NB4 (cell line): ENCODE measurements at regions not wholly inside any gene's neighbourhood (a gene's known extent, or its start where the extent isn't known, plus 50 kb on each side); places are given as distances from the start of the nearest gene placed in this dataset.

Source experiments
- DNase-seq: peaks from one replicate; pipeline ENCODE4 v3.0.0; 2010; ENCODE audit warnings: low read depth
- H3K4me3 ChIP-seq: one replicate; pipeline ENCODE4 v1.5.1; 2011; ENCODE audit warnings: mild to moderate bottlenecking, low read depth, low read length, moderate library complexity
- MYC ChIP-seq: IDR thresholded peaks from 2 replicates; pipeline ENCODE4 v1.6.1; 2011; ENCODE audit warnings: low read depth, low read length
- POLR2A ChIP-seq: IDR thresholded peaks from 2 replicates; pipeline ENCODE4 v1.6.1; 2011; ENCODE audit warnings: mild to moderate bottlenecking; ENCODE audit not compliant: insufficient read length; ENCODE audit errors: extremely low read depth
- TF ChIP-seq, protein P1 (sequence below): IDR thresholded peaks from 2 replicates; pipeline ENCODE4 v1.6.1; 2011; ENCODE audit warnings: low read depth, low read length
- TF ChIP-seq, protein P2 (sequence below): IDR thresholded peaks from one replicate; pipeline ENCODE4 v1.5.1; 2012; ENCODE audit warnings: low read depth, low read length

DNA sequence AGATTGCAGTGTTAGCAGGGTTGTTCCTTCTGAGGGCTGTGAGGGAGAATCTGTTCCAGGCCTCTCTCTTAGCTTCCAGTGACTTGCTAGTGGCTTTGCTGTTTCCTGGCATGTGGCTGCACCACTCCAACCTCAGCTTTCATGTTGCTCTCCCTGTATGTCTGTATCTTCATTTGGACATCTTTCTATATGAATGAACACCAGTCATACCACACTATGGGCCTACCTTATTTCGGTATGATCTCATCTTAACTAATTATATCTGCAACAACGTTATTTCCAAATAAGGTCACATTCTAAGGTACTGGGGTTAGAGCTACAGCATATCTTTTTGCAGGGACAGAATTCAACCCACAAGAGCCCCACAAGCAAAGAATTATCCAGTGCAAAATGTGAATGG, 356.7 kb upstream of the UMPS start:
- TF ChIP-seq MYC, result no peak
- TF ChIP-seq, protein P1, sequence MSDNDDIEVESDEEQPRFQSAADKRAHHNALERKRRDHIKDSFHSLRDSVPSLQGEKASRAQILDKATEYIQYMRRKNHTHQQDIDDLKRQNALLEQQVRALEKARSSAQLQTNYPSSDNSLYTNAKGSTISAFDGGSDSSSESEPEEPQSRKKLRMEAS, result no peak
- H3K4me3 ChIP-seq, result no peak overlapping the region
- no peak for DNase-seq

DNA sequence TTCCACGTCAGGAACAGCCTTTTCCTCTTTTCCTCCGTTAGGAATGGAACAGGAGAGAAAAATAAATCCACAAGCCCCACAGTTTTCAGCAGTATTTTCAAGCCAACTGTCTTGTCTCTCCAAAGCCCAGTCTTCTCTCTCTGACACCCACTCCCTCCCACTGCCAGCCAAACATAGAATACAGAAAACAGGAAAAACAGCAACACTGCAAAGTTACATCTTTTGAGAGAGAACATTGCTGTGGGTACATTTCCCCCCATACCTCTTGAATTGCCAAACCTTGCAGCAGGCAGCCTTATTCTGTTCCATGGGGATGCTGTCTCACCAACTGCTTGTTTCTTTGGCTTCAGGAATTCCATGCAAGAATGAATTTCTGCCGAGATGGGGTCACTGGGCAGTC, 355.7 kb upstream of the UMPS start:
- TF ChIP-seq, protein P2, sequence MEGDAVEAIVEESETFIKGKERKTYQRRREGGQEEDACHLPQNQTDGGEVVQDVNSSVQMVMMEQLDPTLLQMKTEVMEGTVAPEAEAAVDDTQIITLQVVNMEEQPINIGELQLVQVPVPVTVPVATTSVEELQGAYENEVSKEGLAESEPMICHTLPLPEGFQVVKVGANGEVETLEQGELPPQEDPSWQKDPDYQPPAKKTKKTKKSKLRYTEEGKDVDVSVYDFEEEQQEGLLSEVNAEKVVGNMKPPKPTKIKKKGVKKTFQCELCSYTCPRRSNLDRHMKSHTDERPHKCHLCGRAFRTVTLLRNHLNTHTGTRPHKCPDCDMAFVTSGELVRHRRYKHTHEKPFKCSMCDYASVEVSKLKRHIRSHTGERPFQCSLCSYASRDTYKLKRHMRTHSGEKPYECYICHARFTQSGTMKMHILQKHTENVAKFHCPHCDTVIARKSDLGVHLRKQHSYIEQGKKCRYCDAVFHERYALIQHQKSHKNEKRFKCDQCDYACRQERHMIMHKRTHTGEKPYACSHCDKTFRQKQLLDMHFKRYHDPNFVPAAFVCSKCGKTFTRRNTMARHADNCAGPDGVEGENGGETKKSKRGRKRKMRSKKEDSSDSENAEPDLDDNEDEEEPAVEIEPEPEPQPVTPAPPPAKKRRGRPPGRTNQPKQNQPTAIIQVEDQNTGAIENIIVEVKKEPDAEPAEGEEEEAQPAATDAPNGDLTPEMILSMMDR, result no peak
- TF ChIP-seq, protein P1, result no peak
- TF ChIP-seq POLR2A (no peak), MYC (no peak)

DNA sequence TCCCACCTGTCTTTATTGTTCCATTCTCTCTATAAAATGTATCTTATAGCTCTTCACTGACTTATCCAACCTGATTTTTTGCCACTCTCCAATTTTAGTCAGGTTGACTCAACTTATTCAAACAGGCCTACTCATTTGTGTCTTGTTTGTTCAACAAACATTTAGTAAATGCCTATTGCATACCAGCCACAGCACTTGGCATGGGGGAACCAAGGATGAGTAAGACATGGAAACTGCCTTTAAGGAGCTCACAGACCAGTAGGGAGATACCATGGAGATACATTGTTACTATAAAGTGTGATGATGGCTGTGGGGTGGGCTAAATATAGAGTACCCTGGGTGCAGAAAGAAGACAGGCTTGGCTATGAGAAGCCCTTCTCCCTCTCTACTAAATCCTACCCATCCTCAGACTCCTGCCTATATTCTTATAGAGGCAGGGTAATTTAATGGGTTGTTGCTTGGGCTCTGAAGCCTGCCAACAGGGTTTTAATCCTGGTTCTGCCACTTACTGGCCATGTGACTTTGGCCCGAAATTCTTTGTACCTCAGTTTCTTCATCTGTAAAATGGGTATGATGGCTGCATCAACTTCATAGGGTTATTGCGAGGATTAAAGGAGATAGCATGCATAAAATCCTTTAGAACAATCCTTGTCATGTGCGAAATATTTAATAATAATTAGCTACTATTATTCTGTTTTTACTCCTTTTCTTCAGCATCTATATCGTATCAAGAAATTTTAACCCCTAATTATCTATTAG, 348.5 kb upstream of the UMPS start:
- no peak overlapping the region for H3K4me3 ChIP-seq
- TF ChIP-seq, protein P2, result no peak
- TF ChIP-seq, protein P1, result no peak
- TF ChIP-seq MYC (no peak), POLR2A (no peak)
- no peak for DNase-seq

More for the DNA sequence above, 355.7 kb upstream of the UMPS start:
- no peak overlapping the region for H3K4me3 ChIP-seq
- no peak for DNase-seq

DNA sequence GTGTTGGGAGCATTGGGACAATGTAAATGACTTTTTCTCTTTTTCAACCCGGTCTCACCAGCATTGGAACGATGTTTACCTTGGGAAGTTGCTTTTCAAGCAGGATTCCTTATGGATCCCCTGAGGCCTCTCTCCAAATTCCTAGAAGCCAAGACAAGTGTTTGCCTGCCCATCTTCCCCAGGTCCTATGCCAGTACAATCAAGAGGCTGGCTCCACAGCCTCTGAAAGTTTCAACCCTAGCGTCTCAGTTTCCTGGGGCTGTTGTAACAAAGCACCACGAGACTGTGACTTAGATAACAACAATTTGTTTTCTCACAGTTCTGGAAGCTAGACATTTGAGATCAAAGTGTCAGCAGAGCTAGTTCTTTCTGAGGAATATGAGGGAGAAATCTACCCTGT, 347.2 kb upstream of the UMPS start:
- TF ChIP-seq, protein P1, result no peak

DNA sequence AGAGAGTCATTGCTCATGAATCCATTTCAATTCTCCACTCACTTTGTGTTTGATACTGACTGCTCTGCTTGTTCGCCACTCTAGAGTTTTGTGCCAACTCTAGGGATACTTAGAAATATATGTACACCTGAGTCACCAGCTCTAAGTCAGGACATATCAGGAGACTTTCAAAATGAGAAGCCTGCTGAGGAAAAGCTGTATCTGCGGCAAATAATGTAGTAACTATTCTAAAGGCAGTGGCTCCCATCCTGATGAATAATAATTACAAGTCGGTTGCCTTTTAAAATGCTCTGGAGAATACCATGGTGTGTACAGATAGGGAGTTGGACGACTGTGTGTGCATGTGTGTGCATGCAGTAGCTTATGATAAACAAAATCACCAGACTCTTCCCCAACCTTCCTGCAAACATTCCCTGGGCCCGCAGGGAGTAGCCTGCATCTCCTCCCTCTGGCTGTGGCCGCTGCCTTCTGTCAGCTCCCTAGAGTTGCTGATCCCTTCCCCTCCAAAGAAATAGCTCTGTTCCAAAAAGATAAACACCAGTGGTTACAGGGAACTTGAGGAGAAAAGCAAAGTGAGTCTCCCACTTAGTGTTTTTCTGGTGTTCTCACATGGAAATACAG, 346.3 kb upstream of the UMPS start:
- no peak for TF ChIP-seq MYC
- TF ChIP-seq POLR2A, result no peak
- TF ChIP-seq, protein P1, result no peak
- TF ChIP-seq, protein P2, result no peak
- DNase-seq, result no peak
- H3K4me3 ChIP-seq, result no peak overlapping the region

More for the DNA sequence above, 347.2 kb upstream of the UMPS start:
- no peak overlapping the region for H3K4me3 ChIP-seq
- DNase-seq, result no peak

DNA sequence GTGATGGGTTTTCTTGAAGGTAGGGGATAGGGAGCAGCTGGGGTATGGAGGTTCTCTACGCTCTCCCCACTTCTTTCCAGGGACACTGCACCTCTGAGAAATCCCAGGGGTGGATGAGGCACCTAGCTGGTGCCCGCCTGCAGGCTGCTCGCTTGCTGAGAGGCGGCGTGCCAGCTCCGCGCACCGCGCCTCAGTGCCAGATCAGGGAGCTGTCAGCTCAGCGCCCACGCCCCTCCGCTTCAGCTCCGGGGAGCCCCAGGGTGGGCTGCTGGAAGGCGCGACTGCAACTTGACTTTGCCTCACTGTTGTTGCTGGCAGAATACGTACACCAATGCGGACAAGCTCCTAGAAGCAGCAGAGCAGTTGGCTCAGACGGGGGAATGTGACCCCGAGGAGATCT, 345.7 kb upstream of the UMPS start:
- DNase-seq, result no peak
- no peak overlapping the region for H3K4me3 ChIP-seq
- TF ChIP-seq, protein P1, result no peak
- no peak for TF ChIP-seq POLR2A
- TF ChIP-seq MYC, result no peak
- TF ChIP-seq, protein P2, result no peak
